RPMI8226 (cell line): ENCODE measurements at regions not wholly inside any gene's neighbourhood (a gene's known extent, or its start where the extent isn't known, plus 50 kb on each side); places are given as distances from the start of the nearest gene placed in this dataset.

Experiments
- DNase-seq: peaks from one replicate; pipeline ENCODE4 v3.0.0-alpha.2; 2015

DNA sequence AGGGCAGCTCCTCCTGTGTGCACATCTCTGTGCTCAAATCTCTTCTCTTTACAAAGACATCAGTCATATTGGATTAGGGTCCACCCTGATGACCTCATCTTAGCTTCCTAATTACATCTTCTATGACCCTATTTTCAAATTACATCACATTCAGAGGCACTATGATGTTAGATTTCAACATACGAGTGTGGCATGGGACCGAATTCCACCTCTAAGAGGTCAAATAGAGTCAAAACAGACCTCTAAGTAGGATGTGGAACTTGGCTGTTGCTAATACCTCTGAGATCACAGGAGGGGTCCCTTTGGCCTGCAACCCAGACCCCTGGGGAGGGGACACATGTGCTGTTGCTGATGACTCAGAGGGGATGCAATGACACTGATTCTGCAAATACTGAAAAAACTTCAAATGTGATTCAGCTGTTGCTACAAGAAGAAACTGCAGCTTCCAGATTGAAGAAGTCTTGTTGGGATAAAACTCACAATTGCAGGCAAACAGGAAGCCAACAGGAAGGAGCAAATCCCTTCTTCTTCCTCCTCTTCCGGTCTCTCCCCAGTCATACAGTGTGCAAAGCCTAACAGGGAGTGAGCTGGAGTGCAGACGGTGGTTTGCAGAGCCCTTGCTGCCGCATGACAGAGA, 216.2 kb downstream of the MYLK4 start:
- DNase-seq = no peak

- DNase-seq = no peak
Measured at GRCh38 chr6:2531426-2532215, 219.1 kb downstream of the MYLK4 start.

DNA sequence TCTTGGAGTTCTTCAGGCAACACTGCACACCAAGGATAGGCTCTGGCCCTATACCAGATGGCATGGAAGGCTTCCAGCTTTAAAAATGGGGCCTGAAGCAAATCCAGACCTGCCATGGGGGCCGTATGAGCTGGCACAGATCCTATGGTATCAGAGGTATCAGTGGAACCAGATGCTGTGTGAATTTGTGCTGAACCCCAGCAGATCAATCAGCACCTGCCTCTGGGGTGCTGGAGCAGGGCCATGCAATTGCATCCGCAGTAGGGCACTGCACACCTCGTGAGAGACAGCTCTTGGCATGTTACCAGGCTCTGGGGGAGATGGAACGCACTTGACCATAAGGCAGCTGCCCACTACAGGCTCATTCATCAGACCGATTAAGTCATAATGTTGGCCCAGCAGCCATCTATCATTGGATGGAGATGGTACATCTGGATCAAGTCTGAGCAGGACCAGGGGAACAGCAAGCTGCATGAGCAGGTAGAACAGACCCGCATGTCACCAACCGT, 221.5 kb downstream of the MYLK4 start:
- DNase-seq = no peak

- no peak for DNase-seq
Measured at GRCh38 chr6:2528156-2528555, 222.6 kb downstream of the MYLK4 start.

DNA sequence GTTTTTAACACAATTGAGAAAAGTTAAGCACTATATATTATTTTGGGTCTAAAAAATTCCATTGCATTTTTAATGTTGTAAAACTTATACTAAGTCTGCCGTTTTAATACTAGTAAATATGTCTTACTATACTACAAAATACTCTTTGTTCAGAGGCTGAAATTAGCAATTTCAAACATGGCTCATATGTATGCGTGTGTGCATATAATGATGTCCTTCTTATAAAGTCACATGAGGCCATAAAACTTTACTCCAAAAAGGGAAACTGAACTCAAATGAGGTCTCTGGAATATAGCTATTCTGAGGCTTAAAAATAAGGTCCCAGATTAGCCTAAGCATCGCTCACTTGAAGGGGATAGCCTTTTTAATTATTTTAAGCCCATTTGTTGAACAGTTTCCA, 224.0 kb downstream of the MYLK4 start:
- DNase-seq = no peak

DNA sequence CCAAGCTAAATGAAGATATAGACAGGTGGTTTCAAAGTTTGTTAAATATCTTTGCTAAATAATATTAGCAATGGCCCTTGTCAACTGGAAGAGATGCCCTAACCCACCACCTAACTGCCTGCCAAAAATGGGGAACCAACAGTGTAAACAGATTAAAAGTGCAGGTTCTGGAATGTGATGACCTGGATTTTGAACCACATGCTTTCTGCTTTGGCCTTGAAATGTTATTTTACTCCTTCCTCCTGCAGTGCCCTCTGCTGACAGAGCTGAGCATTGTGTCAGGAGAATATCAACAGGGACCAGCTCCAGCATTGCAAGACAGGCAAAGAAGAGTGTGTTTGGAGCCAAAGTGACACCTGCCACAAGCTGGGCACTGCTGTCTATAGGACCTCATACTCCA, 226.6 kb downstream of the MYLK4 start:
- peak; percentile 89 for DNase-seq

DNA sequence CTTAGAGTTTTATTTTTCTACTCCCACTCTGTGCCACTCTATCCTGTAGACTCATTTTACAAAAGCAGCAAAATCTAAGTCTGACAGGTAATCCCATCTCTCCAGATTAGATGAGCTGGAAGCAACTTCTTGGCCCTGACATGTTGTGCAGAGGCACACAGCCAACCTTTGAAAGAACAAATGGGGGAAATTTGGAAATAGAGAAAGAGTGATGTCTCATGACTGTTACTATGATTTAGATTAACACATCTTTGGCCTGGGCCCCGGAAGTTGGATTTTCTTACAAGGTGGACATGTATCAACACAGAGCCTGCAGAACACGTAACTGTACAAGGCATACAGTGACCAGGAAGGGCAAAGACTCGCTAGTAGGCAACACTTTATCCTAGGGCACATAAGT, 227.7 kb downstream of the MYLK4 start:
- no peak for DNase-seq

- DNase-seq = no peak
Measured at GRCh38 chr6:2522521-2522920, 228.2 kb downstream of the MYLK4 start.

DNA sequence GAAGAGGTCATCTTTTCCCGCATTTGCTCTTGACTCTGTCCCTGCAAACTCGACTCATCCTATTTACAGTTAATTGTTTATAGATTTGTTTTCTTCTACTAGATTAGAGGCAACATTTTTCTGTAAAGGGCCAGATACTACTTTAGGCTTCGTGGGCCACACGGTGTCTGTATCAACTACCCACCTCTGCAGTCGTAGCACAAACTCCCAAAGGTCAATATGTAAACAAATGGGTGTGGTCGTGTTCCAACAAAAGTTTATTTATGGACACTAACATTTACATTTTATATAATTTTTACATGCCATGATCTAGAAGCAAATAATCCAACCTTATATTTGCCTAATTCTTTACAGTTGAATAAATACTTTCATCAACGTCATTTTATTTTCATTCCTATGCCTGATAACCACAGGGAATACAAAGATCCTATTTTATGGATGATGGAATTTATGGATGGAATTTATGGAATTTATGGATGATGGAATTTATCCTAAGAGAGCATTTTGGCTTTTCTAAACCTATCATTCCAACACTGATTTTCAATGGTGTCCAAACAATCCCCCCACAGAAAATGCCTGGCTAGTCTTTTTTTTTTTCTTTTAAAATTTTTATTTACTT, 232.8 kb downstream of the MYLK4 start:
- no peak for DNase-seq

GRCh38 chr6:2517401-2517800, 233.3 kb downstream of the MYLK4 start:
- DNase-seq = no peak

GRCh38 chr6:2516059-2516458, 234.7 kb downstream of the MYLK4 start:
- DNase-seq = no peak

DNA sequence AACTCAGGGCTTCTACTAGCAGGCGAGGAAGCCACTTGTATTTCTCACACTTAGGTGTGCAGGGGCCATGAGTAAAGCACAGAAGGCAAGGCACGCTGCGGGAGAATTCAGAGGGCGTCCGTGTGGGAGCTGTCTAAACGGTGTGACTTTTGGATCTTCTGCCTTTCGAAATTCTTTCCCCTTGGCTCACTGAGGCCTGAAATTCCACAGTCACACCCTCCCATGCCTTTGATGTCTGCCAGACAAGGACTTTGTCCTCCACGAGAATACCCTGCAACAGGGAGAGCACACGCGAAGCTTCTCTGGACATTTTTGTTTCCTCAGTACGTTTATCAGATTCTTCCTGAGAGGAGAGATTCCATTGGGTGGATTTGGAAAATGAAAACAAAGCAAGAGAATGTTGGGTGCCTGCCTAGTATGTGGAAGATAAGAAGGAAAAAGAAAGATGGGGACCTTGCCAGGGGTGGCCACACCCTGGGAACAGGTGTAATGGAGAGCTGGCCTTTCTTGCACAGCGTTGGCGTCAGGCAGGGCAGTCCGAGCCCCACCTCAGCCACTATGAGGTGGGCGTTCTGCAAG, 235.7 kb downstream of the MYLK4 start:
- no peak for DNase-seq

- no peak for DNase-seq
Measured at GRCh38 chr6:2512802-2513201, 237.9 kb downstream of the MYLK4 start.

DNA sequence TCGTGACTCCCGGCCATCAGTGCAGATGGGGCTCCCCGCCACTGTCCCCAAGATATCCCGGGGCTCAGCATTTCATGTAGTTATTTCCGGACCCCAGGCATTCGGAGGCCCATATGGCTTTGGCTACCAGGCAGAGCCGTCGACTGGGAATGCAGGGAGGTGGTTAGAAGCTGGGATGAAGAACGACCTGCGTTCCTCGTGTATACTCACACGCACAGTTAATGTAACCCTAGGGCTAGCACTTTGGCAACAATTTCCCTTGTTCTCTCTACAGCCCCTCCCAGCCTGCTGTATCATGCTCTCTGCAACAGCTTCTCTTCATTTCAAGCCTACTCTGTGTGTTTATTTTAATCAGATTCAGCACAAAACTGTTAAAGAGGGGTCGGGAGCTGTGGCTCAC, 240.4 kb downstream of the MYLK4 start:
- DNase-seq = no peak

DNA sequence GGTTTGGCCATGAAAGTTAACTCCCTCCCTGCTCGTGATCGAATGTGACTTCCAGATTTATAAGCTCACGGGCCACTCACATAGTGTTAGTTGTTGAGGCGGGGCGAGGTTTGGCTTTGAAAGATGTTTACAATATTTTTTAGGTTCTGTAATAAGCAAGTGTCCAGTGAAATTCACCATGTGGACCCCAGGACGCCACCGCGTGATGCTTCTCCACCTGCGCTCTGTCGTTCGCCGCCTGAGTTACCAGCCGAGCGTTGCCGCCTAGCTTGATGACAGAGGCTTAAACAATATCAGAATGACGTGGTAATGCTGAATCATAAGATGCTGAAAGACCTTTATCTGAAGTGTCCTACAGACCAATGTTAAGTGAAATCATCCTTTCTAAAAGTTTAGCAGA, 241.0 kb downstream of the MYLK4 start:
- no peak for DNase-seq

DNA sequence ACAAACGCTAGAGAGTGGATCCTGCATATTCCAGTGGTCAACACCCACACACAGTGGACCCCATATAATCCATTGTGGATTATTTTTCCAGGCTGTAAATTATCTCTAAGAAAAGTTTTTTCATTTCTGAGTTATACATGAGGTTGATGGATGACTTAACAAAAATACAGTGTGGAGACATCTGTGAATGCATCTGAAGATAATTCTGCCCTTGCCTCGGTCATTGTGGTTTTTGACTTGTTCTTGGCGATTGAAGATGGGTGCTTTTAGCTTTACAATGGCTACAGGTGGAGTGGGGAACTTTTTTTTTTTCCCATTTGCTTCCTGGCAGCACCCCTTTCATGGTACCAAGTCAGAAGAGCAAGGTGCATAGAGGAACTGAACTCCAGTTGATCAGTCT, 242.7 kb downstream of the MYLK4 start:
- DNase-seq = no peak

- no peak for DNase-seq
Measured at GRCh38 chr6:2507521-2508037, 243.1 kb downstream of the MYLK4 start.

GRCh38 chr6:2507016-2507415, 243.7 kb downstream of the MYLK4 start:
- no peak for DNase-seq

GRCh38 chr6:2505624-2506023, 245.1 kb downstream of the MYLK4 start:
- DNase-seq = peak; percentile 56

DNA sequence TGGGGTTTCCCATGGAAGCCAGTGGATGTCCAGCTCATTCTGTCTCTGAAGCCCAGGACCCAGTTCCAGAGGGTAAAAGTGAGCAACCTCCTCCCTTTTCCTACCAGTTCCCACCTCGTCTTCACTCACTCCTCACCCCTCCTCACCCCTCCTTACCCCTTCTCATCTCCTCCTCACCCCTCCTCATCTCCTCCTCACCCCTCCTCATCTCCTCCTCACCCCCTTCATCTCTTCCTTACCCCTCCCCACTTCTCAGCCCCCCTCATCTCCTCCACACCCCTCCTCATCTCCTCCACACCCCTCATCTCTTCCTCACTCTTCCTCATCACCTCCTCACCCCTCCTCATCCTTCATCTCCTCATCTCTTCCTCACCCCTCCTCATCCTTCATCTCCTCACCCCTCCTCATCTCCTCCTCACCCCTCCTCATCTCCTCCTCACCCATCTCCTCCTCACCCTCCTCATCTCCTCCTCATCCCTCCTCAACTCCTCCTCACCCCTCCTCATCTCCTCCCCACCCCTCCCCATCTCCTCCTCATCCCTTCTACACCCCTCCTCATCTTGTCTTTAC, 246.1 kb downstream of the MYLK4 start:
- no peak for DNase-seq

DNA sequence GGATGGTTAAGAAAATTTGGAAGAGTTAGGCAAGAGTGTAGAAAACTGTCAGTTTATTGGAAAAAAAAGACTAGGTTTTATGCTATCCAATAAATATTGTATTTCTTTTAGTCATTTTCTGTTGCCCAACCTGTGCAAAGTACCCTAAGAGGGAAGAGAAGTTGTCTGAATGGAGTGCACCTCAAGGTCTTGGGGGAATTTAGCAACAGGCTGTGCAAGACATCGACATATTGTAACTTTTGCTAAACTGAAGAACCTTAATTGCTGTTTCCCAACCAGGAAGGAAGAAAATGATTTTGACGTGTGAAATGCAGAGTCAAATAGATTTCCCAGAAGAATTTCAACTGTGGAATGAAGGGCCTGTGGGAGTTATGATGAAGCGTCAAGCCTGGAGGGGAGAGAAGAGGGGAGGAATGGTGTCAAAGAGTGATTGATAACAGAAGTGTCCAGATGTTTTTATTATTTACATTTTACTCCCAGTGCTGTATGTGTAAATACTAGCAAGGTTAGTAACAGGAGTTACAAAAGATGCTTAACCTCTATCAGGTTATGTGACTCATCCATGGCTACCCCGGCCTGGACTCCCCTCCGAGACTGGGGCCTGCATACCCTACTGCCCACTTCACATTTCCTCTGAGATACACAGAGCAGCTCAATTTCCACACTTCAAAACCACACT, 246.8 kb downstream of the MYLK4 start:
- DNase-seq = no peak

GRCh38 chr6:2502998-2503674, 247.6 kb downstream of the MYLK4 start:
- DNase-seq = no peak
